ENCODE measurements at regions not wholly inside any gene's neighbourhood (a gene's known extent, or its start where the extent isn't known, plus 50 kb on each side); places are given as distances from the start of the nearest gene placed in this dataset.

DNA sequence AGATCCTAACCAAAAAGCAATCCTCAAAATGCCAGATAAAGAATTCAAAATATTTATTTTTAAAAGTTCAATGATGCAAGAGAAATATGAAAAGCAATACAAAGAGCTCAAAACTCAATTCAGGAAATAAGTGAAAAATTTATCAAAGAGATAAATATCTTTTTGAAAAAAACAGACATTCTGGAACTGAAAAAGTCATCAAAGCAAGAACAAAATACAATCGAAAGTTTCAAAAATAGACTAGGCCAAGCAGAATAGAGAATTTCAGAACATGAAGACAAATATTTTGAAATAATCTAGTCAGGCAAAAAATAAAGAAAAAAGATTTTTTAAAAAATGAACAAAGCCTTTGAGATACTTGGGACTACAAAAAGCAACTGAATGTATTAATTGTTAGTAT lies 83.4 kb upstream of the STT3B start:
- Histone ChIP-seq H3K27ac (peak overlapping the region; percentile 45; the same call in 1 of the 2 replicates), H3K27me3 (ENCODE audit: insufficient read depth, low read depth) (no peaks in the 10 kb centered on the region), H3K4me1 (ENCODE audit: low read depth, poor library complexity, severe bottlenecking) (peaks cover 64% of the 10 kb centered on the region), H3K9ac (no peak overlapping the region), H3K4me2 (peak overlapping the region; percentile 44), H3K36me3 (ENCODE audit: insufficient read depth) (no peaks in the 10 kb centered on the region), H2AFZ (ENCODE audit: low read depth) (no peak overlapping the region), H3K4me3 (IDR thresholded peaks at IDR 0.05; ENCODE audit: insufficient read depth, low read depth, low read length) (no peak overlapping the region), H4K20me1 (ENCODE audit: insufficient read depth) (no peaks in the 10 kb centered on the region), H3K79me2 (ENCODE audit: insufficient read depth, low read depth) (no peaks in the 10 kb centered on the region)
- TF ChIP-seq CTCF (conservative IDR thresholded peaks at IDR 0.05; ENCODE audit: low read depth, low read length) = no peak

DNA sequence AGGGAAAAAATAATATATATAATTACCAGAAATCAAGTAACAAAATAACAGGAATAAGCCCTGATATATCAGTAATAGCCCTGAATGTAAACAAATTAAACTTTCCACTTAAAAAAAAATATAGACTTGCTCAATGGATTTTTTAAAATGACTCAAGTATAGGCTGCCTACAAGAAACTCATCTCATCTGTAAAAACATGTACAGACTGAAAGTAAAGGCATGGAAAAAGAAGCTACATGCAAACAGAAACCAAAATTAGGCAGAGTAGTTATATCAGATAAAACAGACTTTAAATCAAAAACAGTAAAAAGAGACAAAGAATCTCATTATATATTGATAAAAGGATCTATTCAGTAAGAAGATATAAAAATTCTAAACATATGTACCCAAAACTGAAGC lies 82.4 kb upstream of the STT3B start:
- Histone ChIP-seq H4K20me1 (ENCODE audit: insufficient read depth) (no peaks in the 10 kb centered on the region), H3K36me3 (ENCODE audit: insufficient read depth) (no peaks in the 10 kb centered on the region), H3K27ac (no peak overlapping the region), H3K4me3 (IDR thresholded peaks at IDR 0.05; ENCODE audit: insufficient read depth, low read depth, low read length) (no peak overlapping the region), H3K9ac (no peak overlapping the region), H2AFZ (ENCODE audit: low read depth) (no peak overlapping the region), H3K4me1 (ENCODE audit: low read depth, poor library complexity, severe bottlenecking) (peaks cover 54% of the 10 kb centered on the region), H3K27me3 (ENCODE audit: insufficient read depth, low read depth) (no peaks in the 10 kb centered on the region), H3K79me2 (ENCODE audit: insufficient read depth, low read depth) (no peaks in the 10 kb centered on the region), H3K4me2 (no peak overlapping the region; the same call in 1 of the 2 replicates)
- no peak for TF ChIP-seq CTCF (conservative IDR thresholded peaks at IDR 0.05; ENCODE audit: low read depth, low read length)

- no peaks in the 10 kb centered on the region for H3K36me3 ChIP-seq (ENCODE audit: insufficient read depth)
- no peaks in the 10 kb centered on the region for H3K27me3 ChIP-seq (ENCODE audit: insufficient read depth, low read depth)
- no peak overlapping the region for H2AFZ ChIP-seq (ENCODE audit: low read depth)
- no peak overlapping the region for H3K9ac ChIP-seq
- no peak overlapping the region for H3K27ac ChIP-seq
- H3K79me2 ChIP-seq (ENCODE audit: insufficient read depth, low read depth) = no peaks in the 10 kb centered on the region
- no peaks in the 10 kb centered on the region for H4K20me1 ChIP-seq (ENCODE audit: insufficient read depth)
- H3K4me1 ChIP-seq (ENCODE audit: low read depth, poor library complexity, severe bottlenecking) = peaks cover 33% of the 10 kb centered on the region
- H3K4me2 ChIP-seq = no peak overlapping the region
- no peak overlapping the region for H3K4me3 ChIP-seq (IDR thresholded peaks at IDR 0.05; ENCODE audit: insufficient read depth, low read depth, low read length)
- TF ChIP-seq CTCF (conservative IDR thresholded peaks at IDR 0.05; ENCODE audit: low read depth, low read length) = no peak
Measured at GRCh38 chr3:31452495-31453106, 80.1 kb upstream of the STT3B start.

DNA sequence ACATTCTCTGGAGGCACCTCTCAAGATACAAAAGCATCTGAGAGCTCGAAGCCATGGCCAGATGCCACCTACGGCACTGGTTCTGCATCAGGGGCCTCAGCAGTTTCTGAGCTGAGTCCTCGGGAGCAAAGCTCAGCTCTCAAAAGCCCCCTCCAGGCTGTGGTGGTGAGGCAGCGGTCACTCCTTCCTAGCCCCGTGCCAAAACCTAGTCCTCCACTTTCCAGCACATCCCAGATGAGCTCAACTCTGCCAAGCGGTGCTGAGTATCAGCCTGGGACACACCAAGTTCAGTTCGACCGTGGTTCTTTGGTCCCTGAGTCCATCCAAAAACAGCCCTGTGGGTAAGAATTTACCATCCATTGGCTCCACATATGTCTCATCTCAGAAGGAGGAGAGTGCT lies 79.3 kb upstream of the STT3B start:
- Histone ChIP-seq H3K4me1 (ENCODE audit: low read depth, poor library complexity, severe bottlenecking) (peaks cover 25% of the 10 kb centered on the region), H3K36me3 (ENCODE audit: insufficient read depth) (no peaks in the 10 kb centered on the region), H3K27me3 (ENCODE audit: insufficient read depth, low read depth) (no peaks in the 10 kb centered on the region), H3K27ac (no peak overlapping the region), H3K9ac (no peak overlapping the region), H3K4me2 (no peak overlapping the region), H2AFZ (ENCODE audit: low read depth) (no peak overlapping the region), H4K20me1 (ENCODE audit: insufficient read depth) (no peaks in the 10 kb centered on the region), H3K79me2 (ENCODE audit: insufficient read depth, low read depth) (no peaks in the 10 kb centered on the region), H3K4me3 (IDR thresholded peaks at IDR 0.05; ENCODE audit: insufficient read depth, low read depth, low read length) (no peak overlapping the region)
- no peak for TF ChIP-seq CTCF (conservative IDR thresholded peaks at IDR 0.05; ENCODE audit: low read depth, low read length)
